RWPE2 (cell line): ENCODE measurements at regions not wholly inside any gene's neighbourhood (a gene's known extent, or its start where the extent isn't known, plus 50 kb on each side); places are given as distances from the start of the nearest gene placed in this dataset.

ENCODE experiments used
- ATAC-seq: fragments of 200-7000 bp; cut with Tn5 transposase; 3 replicates; pipeline ENCODE4 v1.9.1; 2021; ENCODE audit warnings: low read depth
- DNase-seq: peaks from one replicate; pipeline ENCODE4 v3.0.0-alpha.2; 2020; ENCODE audit warnings: low spot score
- H3K27ac ChIP-seq: fragments of 450-650 bp; 2 replicates; pipeline ENCODE4 v1.5.1; 2017; ENCODE audit warnings: mild to moderate bottlenecking; ENCODE audit not compliant: poor library complexity, severe bottlenecking
- H3K27me3 ChIP-seq: fragments of 250-450 bp; sonication (Bioruptor Pico); 2 replicates; pipeline ENCODE4 v1.5.1; 2021; ENCODE audit warnings: mild to moderate bottlenecking, moderate library complexity; ENCODE audit not compliant: insufficient read depth, poor library complexity, severe bottlenecking
- H3K36me3 ChIP-seq: fragments of 250-450 bp; sonication (Bioruptor Pico); 2 replicates; pipeline ENCODE4 v1.5.1; 2020; ENCODE audit warnings: low read depth, mild to moderate bottlenecking, moderate library complexity
- H3K4me1 ChIP-seq: fragments of 250-450 bp; sonication (Bioruptor Pico); 2 replicates; pipeline ENCODE4 v1.5.1; 2021; ENCODE audit warnings: mild to moderate bottlenecking, moderate library complexity; ENCODE audit not compliant: insufficient read depth, poor library complexity, severe bottlenecking
- H3K4me3 ChIP-seq: fragments of 250-450 bp; sonication (Bioruptor Pico); 2 replicates; pipeline ENCODE4 v1.5.1; 2021; ENCODE audit warnings: mild to moderate bottlenecking, moderate library complexity; ENCODE audit not compliant: severe bottlenecking
- H3K9me3 ChIP-seq: fragments of 250-450 bp; sonication (Bioruptor Pico); 2 replicates; pipeline ENCODE4 v1.5.1; 2021; ENCODE audit warnings: mild to moderate bottlenecking, moderate library complexity; ENCODE audit not compliant: severe bottlenecking
- CTCF ChIP-seq: fragments of 450-650 bp; IDR thresholded peaks from one replicate; pipeline ENCODE4 v1.5.1; 2017; ENCODE audit warnings: mild to moderate bottlenecking, moderate library complexity; ENCODE audit not compliant: poor library complexity, severe bottlenecking

- no peak overlapping the region for H3K27ac ChIP-seq
- no peaks in the 10 kb centered on the region for H3K9me3 ChIP-seq
- DNase-seq (no peak), ATAC-seq (no peak)
- peaks cover 3% of the 10 kb centered on the region for H3K27me3 ChIP-seq
- H3K4me1 ChIP-seq: no peaks in the 10 kb centered on the region
- no peak overlapping the region for H3K4me3 ChIP-seq
- no peaks in the 10 kb centered on the region for H3K36me3 ChIP-seq
- no peak for TF ChIP-seq CTCF
Observed at GRCh38 chr6:30272032-30272431, 54.7 kb upstream of the TRIM39 start.

- H3K27me3 ChIP-seq: no peaks in the 10 kb centered on the region
- H3K27ac ChIP-seq: no peak overlapping the region
- DNase-seq: no peak
- no peaks in the 10 kb centered on the region for H3K36me3 ChIP-seq
- TF ChIP-seq CTCF: no peak
- no peak overlapping the region for H3K4me3 ChIP-seq
- ATAC-seq: no peak
- H3K4me1 ChIP-seq: no peaks in the 10 kb centered on the region
- no peaks in the 10 kb centered on the region for H3K9me3 ChIP-seq
Observed at GRCh38 chr6:30267423-30267822, 54.2 kb upstream of the TRIM26 start.

- Histone ChIP-seq H3K4me3 (no peak overlapping the region), H3K27ac (no peak overlapping the region), H3K4me1 (no peaks in the 10 kb centered on the region), H3K27me3 (no peaks in the 10 kb centered on the region), H3K9me3 (no peaks in the 10 kb centered on the region), H3K36me3 (no peaks in the 10 kb centered on the region)
- no peak for TF ChIP-seq CTCF
- no peak for DNase-seq
- no peak for ATAC-seq
Observed at GRCh38 chr6:30265594-30265993, 52.4 kb upstream of the TRIM26 start.

GRCh38 chr6:30265181-30265580 lies 52.0 kb upstream of the TRIM26 start:
- TF ChIP-seq CTCF: no peak
- Histone ChIP-seq H3K4me3 (no peak overlapping the region), H3K9me3 (no peaks in the 10 kb centered on the region), H3K4me1 (no peaks in the 10 kb centered on the region), H3K36me3 (no peaks in the 10 kb centered on the region), H3K27ac (no peak overlapping the region), H3K27me3 (no peaks in the 10 kb centered on the region)
- no peak for ATAC-seq
- no peak for DNase-seq

GRCh38 chr6:30264743-30265142 lies 51.5 kb upstream of the TRIM26 start:
- H3K36me3 ChIP-seq: no peaks in the 10 kb centered on the region
- H3K27ac ChIP-seq: no peak overlapping the region
- DNase-seq: no peak
- H3K27me3 ChIP-seq: no peaks in the 10 kb centered on the region
- H3K9me3 ChIP-seq: no peaks in the 10 kb centered on the region
- no peaks in the 10 kb centered on the region for H3K4me1 ChIP-seq
- no peak for TF ChIP-seq CTCF
- no peak overlapping the region for H3K4me3 ChIP-seq
- ATAC-seq: no peak
